ENCODE measurements at regions not wholly inside any gene's neighbourhood (a gene's known extent, or its start where the extent isn't known, plus 50 kb on each side); places are given as distances from the start of the nearest gene placed in this dataset.

- no peak for DNase-seq (ENCODE audit: low read depth in 4 of 4, low spot score in 2 of 4)
Measured at GRCh38 chr1:87937831-87938395, 609.2 kb downstream of the LMO4 start.

GRCh38 chr1:87938631-87939030, 610.0 kb downstream of the LMO4 start:
- no peak for DNase-seq (ENCODE audit: low read depth in 4 of 4, low spot score in 2 of 4)

GRCh38 chr1:87939444-87939843, 610.8 kb downstream of the LMO4 start:
- no peak for DNase-seq (ENCODE audit: low read depth in 4 of 4, low spot score in 2 of 4)

GRCh38 chr1:87940421-87940820, 611.7 kb downstream of the LMO4 start:
- no peak for DNase-seq (ENCODE audit: low read depth in 4 of 4, low spot score in 2 of 4)

- peak; percentile 15 to 40 (median 32) for DNase-seq (ENCODE audit: low read depth in 4 of 4, low spot score in 2 of 4)
Measured at GRCh38 chr1:87941337-87941946, 612.8 kb downstream of the LMO4 start.

GRCh38 chr1:87942165-87942564, 613.5 kb downstream of the LMO4 start:
- no peak for DNase-seq (ENCODE audit: low read depth in 4 of 4, low spot score in 2 of 4)

GRCh38 chr1:87949711-87950110, 621.0 kb downstream of the LMO4 start:
- no peak for DNase-seq (ENCODE audit: low read depth in 4 of 4, low spot score in 2 of 4)

- no peak for DNase-seq (ENCODE audit: low read depth in 4 of 4, low spot score in 2 of 4)
Measured at GRCh38 chr1:87950369-87950768, 621.7 kb downstream of the LMO4 start.

- DNase-seq (ENCODE audit: low read depth in 4 of 4, low spot score in 2 of 4): no peak
Measured at GRCh38 chr1:87951409-87951808, 622.7 kb downstream of the LMO4 start.

GRCh38 chr1:87951852-87952251, 623.2 kb downstream of the LMO4 start:
- no peak for DNase-seq (ENCODE audit: low read depth in 4 of 4, low spot score in 2 of 4)

GRCh38 chr1:87953121-87953520, 624.4 kb downstream of the LMO4 start:
- DNase-seq (ENCODE audit: low read depth in 4 of 4, low spot score in 2 of 4): no peak

- DNase-seq (ENCODE audit: low read depth in 4 of 4, low spot score in 2 of 4): peak in 2 of 4 donors; percentile 46 to 64
Measured at GRCh38 chr1:87953732-87954344, 625.2 kb downstream of the LMO4 start.

GRCh38 chr1:87955038-87955437, 626.4 kb downstream of the LMO4 start:
- DNase-seq (ENCODE audit: low read depth in 4 of 4, low spot score in 2 of 4): no peak

- DNase-seq (ENCODE audit: low read depth in 4 of 4, low spot score in 2 of 4): no peak
Measured at GRCh38 chr1:87956072-87956471, 627.4 kb downstream of the LMO4 start.

GRCh38 chr1:87956750-87957149, 628.1 kb downstream of the LMO4 start:
- DNase-seq (ENCODE audit: low read depth in 4 of 4, low spot score in 2 of 4): no peak

- DNase-seq (ENCODE audit: low read depth in 4 of 4, low spot score in 2 of 4): no peak
Measured at GRCh38 chr1:87957331-87957730, 628.7 kb downstream of the LMO4 start.

GRCh38 chr1:87958201-87958600, 629.5 kb downstream of the LMO4 start:
- DNase-seq (ENCODE audit: low read depth in 4 of 4, low spot score in 2 of 4): no peak

- no peak for DNase-seq (ENCODE audit: low read depth in 4 of 4, low spot score in 2 of 4)
Measured at GRCh38 chr1:87958716-87959115, 630.0 kb downstream of the LMO4 start.

GRCh38 chr1:87959236-87959635, 630.6 kb downstream of the LMO4 start:
- DNase-seq (ENCODE audit: low read depth in 4 of 4, low spot score in 2 of 4): no peak

GRCh38 chr1:87961992-87962391, 633.3 kb downstream of the LMO4 start:
- DNase-seq (ENCODE audit: low read depth in 4 of 4, low spot score in 2 of 4): no peak

- DNase-seq (ENCODE audit: low read depth in 4 of 4, low spot score in 2 of 4): no peak
Measured at GRCh38 chr1:87963556-87963955, 634.9 kb downstream of the LMO4 start.

- no peak for DNase-seq (ENCODE audit: low read depth in 4 of 4, low spot score in 2 of 4)
Measured at GRCh38 chr1:87965193-87965592, 636.5 kb downstream of the LMO4 start.

Measured in left renal cortex interstitium (tissue), 4 donors.